Cardiac muscle cell (in vitro differentiated cells and primary cell): ENCODE measurements at regions not wholly inside any gene's neighbourhood (a gene's known extent, or its start where the extent isn't known, plus 50 kb on each side); places are given as distances from the start of the nearest gene placed in this dataset.
A peak's percentile ranks its signal among the peaks of the same experiment; 100 is the strongest.

Source experiments
- DNase-seq, 2 donors: peaks; one replicate each; pipeline versions ENCODE4 v3.0.0 to v3.0.0-alpha.2; 2010 to 2017; ENCODE audit warnings: low read depth in 1 of 2, low spot score in 1 of 2
- H3K27ac ChIP-seq: fragments of 200-600 bp; sonication (generic); 2 replicates; pipeline ENCODE4 v1.5.1; 2016
- H3K27me3 ChIP-seq: fragments of 200-600 bp; sonication (generic); 2 replicates; pipeline ENCODE4 v1.6.0; 2016; ENCODE audit warnings: control low read depth
- H3K36me3 ChIP-seq: fragments of 200-600 bp; sonication (generic); 2 replicates; pipeline ENCODE4 v1.5.1; 2016; ENCODE audit warnings: control low read depth
- H3K4me1 ChIP-seq: fragments of 200-600 bp; sonication (generic); 2 replicates; pipeline ENCODE4 v1.8.1; 2017; ENCODE audit warnings: low read depth, mild to moderate bottlenecking, mixed run types
- H3K4me3 ChIP-seq: fragments of 200-600 bp; sonication (generic); 2 replicates; pipeline ENCODE4 v1.5.1; 2016; ENCODE audit warnings: mild to moderate bottlenecking
- H3K9me3 ChIP-seq: fragments of 200-600 bp; sonication (generic); 2 replicates; pipeline ENCODE4 v1.5.1; 2017; ENCODE audit warnings: low read depth, mild to moderate bottlenecking, control low read depth
- TF ChIP-seq, protein P1 (sequence below): IDR thresholded peaks from 2 replicates; pipeline ENCODE4 v1.5.1; 2012; ENCODE audit warnings: low read depth, mild to moderate bottlenecking, low read length

GRCh38 chr20:61042506-61043385, 209.3 kb upstream of the CDH4 start:
- H3K4me1 ChIP-seq, result no peaks in the 10 kb centered on the region
- H3K27ac ChIP-seq, result no peak overlapping the region
- no peak overlapping the region for H3K4me3 ChIP-seq
- no peaks in the 10 kb centered on the region for H3K9me3 ChIP-seq
- TF ChIP-seq, protein P1, sequence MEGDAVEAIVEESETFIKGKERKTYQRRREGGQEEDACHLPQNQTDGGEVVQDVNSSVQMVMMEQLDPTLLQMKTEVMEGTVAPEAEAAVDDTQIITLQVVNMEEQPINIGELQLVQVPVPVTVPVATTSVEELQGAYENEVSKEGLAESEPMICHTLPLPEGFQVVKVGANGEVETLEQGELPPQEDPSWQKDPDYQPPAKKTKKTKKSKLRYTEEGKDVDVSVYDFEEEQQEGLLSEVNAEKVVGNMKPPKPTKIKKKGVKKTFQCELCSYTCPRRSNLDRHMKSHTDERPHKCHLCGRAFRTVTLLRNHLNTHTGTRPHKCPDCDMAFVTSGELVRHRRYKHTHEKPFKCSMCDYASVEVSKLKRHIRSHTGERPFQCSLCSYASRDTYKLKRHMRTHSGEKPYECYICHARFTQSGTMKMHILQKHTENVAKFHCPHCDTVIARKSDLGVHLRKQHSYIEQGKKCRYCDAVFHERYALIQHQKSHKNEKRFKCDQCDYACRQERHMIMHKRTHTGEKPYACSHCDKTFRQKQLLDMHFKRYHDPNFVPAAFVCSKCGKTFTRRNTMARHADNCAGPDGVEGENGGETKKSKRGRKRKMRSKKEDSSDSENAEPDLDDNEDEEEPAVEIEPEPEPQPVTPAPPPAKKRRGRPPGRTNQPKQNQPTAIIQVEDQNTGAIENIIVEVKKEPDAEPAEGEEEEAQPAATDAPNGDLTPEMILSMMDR, result no peak
- H3K36me3 ChIP-seq, result no peaks in the 10 kb centered on the region
- peak in 1 of 2 donors; percentile 32 for DNase-seq
- H3K27me3 ChIP-seq, result no peaks in the 10 kb centered on the region

- TF ChIP-seq, protein P1, result no peak
- no peaks in the 10 kb centered on the region for H3K36me3 ChIP-seq
- no peaks in the 10 kb centered on the region for H3K4me1 ChIP-seq
- no peak overlapping the region for H3K27ac ChIP-seq
- H3K9me3 ChIP-seq, result no peaks in the 10 kb centered on the region
- H3K27me3 ChIP-seq, result no peaks in the 10 kb centered on the region
- no peak overlapping the region for H3K4me3 ChIP-seq
- no peak for DNase-seq
Observed at GRCh38 chr20:61043681-61044080, 208.4 kb upstream of the CDH4 start.

- H3K36me3 ChIP-seq, result no peaks in the 10 kb centered on the region
- no peak overlapping the region for H3K4me3 ChIP-seq
- no peaks in the 10 kb centered on the region for H3K4me1 ChIP-seq
- no peak overlapping the region for H3K27ac ChIP-seq
- DNase-seq, result no peak
- TF ChIP-seq, protein P1, result no peak
- no peaks in the 10 kb centered on the region for H3K9me3 ChIP-seq
- H3K27me3 ChIP-seq, result no peaks in the 10 kb centered on the region
Observed at GRCh38 chr20:61044499-61044898, 207.6 kb upstream of the CDH4 start.

- no peak for DNase-seq
- Histone ChIP-seq H3K9me3 (no peaks in the 10 kb centered on the region), H3K27ac (no peak overlapping the region), H3K4me3 (no peak overlapping the region), H3K27me3 (no peaks in the 10 kb centered on the region), H3K4me1 (no peaks in the 10 kb centered on the region), H3K36me3 (no peaks in the 10 kb centered on the region)
- TF ChIP-seq, protein P1, result no peak
Observed at GRCh38 chr20:61045091-61045490, 207.0 kb upstream of the CDH4 start.

DNA sequence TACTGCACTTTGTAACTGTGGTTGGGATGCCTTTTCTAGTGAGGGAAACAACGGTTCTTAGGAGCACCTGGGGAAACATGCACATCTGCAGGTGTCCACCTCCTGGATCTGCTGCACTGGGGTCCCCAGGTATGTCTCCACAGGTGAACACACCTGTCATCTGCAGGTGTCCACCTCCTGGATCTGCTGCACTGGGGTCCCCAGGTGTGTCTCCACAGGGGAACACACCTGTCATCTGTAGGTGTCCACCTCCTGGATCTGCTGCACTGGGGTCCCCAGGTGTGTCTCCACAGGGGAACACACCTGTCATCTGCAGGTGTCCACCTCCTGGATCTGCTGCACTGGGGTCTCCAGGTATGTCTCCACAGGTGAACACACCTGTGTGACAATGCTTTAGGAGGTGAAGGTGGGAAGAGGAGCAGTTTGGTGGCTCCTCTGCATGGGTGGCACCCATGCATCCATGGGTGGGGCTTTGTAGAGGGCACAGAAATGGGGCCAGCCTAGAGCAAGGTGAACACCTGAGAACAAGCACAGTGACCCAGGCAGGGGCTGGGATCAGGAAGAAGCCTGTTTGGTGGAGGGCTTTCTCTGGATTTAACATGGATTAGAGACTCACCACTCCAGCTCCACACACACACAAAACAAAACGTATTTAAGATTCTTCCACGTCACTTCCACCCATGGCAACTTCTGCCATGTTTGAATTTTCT, 206.0 kb upstream of the CDH4 start:
- Histone ChIP-seq H3K36me3 (no peaks in the 10 kb centered on the region), H3K9me3 (no peaks in the 10 kb centered on the region), H3K27ac (no peak overlapping the region), H3K4me1 (no peaks in the 10 kb centered on the region), H3K4me3 (no peak overlapping the region), H3K27me3 (no peaks in the 10 kb centered on the region)
- no peak for DNase-seq
- TF ChIP-seq, protein P1, result no peak
